Muscle layer of duodenum (tissue), 2 donors: ENCODE measurements at regions not wholly inside any gene's neighbourhood (a gene's known extent, or its start where the extent isn't known, plus 50 kb on each side); places are given as distances from the start of the nearest gene placed in this dataset.

Source experiments
- H3K27ac ChIP-seq: one replicate; pipeline ENCODE4 v1.7.0; 2013; ENCODE audit warnings: mild to moderate bottlenecking, low read length
- H3K27me3 ChIP-seq: one replicate; pipeline ENCODE4 v1.7.0; 2013; ENCODE audit warnings: low read depth, mild to moderate bottlenecking, control low read depth, low read length
- H3K36me3 ChIP-seq, 2 donors: one replicate each; pipeline ENCODE4 v1.7.0; 2013; ENCODE audit warnings: low read length in 2 of 2, control low read depth in 1 of 2, mild to moderate bottlenecking in 1 of 2; ENCODE audit not compliant: insufficient read depth in 2 of 2, control insufficient read depth in 1 of 2
- H3K4me1 ChIP-seq, 2 donors: one replicate each; pipeline ENCODE4 v1.7.0; 2013; ENCODE audit warnings: low read length in 2 of 2, mild to moderate bottlenecking in 2 of 2, control low read depth in 1 of 2, moderate library complexity in 1 of 2; ENCODE audit not compliant: insufficient read depth in 2 of 2, control insufficient read depth in 1 of 2
- H3K4me3 ChIP-seq, 2 donors: one replicate each; pipeline ENCODE4 v1.7.0; 2013; ENCODE audit warnings: low read length in 2 of 2, low read depth in 1 of 2, mild to moderate bottlenecking in 1 of 2
- H3K9me3 ChIP-seq, 2 donors: one replicate each; pipeline ENCODE4 v1.7.0; 2013; ENCODE audit warnings: low read length in 2 of 2, control low read depth in 1 of 2, mild to moderate bottlenecking in 1 of 2; ENCODE audit not compliant: control insufficient read depth in 1 of 2
- donor health status: healthy.

- Histone ChIP-seq H3K27me3 (no peaks in the 10 kb centered on the region), H3K4me3 (no peak overlapping the region), H3K27ac (no peak overlapping the region), H3K36me3 (no peaks in the 10 kb centered on the region), H3K4me1 (no peaks in the 10 kb centered on the region), H3K9me3 (no peaks in the 10 kb centered on the region)
These were observed 70.3 kb upstream of the GALNT15 start for GRCh38 chr3:16104156-16104555.

GRCh38 chr3:16106050-16106449, 68.4 kb upstream of the GALNT15 start:
- H3K4me1 ChIP-seq: no peaks in the 10 kb centered on the region
- H3K4me3 ChIP-seq: no peak overlapping the region
- no peaks in the 10 kb centered on the region for H3K9me3 ChIP-seq
- no peak overlapping the region for H3K27ac ChIP-seq
- no peaks in the 10 kb centered on the region for H3K27me3 ChIP-seq
- no peaks in the 10 kb centered on the region for H3K36me3 ChIP-seq

GRCh38 chr3:16108424-16108823, 66.1 kb upstream of the GALNT15 start:
- Histone ChIP-seq H3K4me1 (no peaks in the 10 kb centered on the region), H3K36me3 (no peaks in the 10 kb centered on the region), H3K4me3 (no peak overlapping the region), H3K9me3 (no peaks in the 10 kb centered on the region), H3K27me3 (no peaks in the 10 kb centered on the region), H3K27ac (no peak overlapping the region)

GRCh38 chr3:16109929-16110328, 64.6 kb upstream of the GALNT15 start:
- Histone ChIP-seq H3K4me1 (no peaks in the 10 kb centered on the region), H3K27ac (no peak overlapping the region), H3K36me3 (no peaks in the 10 kb centered on the region), H3K27me3 (no peaks in the 10 kb centered on the region), H3K9me3 (no peaks in the 10 kb centered on the region), H3K4me3 (no peak overlapping the region)

- no peak overlapping the region for H3K27ac ChIP-seq
- H3K4me1 ChIP-seq: no peaks in the 10 kb centered on the region
These were observed 61.5 kb upstream of the GALNT15 start for GRCh38 chr3:16112910-16113504.

GRCh38 chr3:16113704-16114103, 60.8 kb upstream of the GALNT15 start:
- Histone ChIP-seq H3K27me3 (no peaks in the 10 kb centered on the region), H3K36me3 (no peaks in the 10 kb centered on the region), H3K4me3 (no peak overlapping the region), H3K9me3 (no peaks in the 10 kb centered on the region), H3K4me1 (no peaks in the 10 kb centered on the region), H3K27ac (no peak overlapping the region)

More at GRCh38 chr3:16112910-16113504, 61.5 kb upstream of the GALNT15 start:
- H3K36me3 ChIP-seq: no peaks in the 10 kb centered on the region
- H3K9me3 ChIP-seq: no peaks in the 10 kb centered on the region
- no peaks in the 10 kb centered on the region for H3K27me3 ChIP-seq
- H3K4me3 ChIP-seq: no peak overlapping the region

GRCh38 chr3:16114429-16114828, 60.1 kb upstream of the GALNT15 start:
- H3K27ac ChIP-seq: no peak overlapping the region
- H3K4me1 ChIP-seq: no peaks in the 10 kb centered on the region
- H3K4me3 ChIP-seq: no peak overlapping the region
- no peaks in the 10 kb centered on the region for H3K27me3 ChIP-seq
- H3K36me3 ChIP-seq: no peaks in the 10 kb centered on the region
- no peaks in the 10 kb centered on the region for H3K9me3 ChIP-seq

GRCh38 chr3:16114930-16115329, 59.5 kb upstream of the GALNT15 start:
- Histone ChIP-seq H3K4me1 (no peaks in the 10 kb centered on the region), H3K4me3 (no peak overlapping the region), H3K9me3 (no peaks in the 10 kb centered on the region), H3K27me3 (no peaks in the 10 kb centered on the region), H3K27ac (no peak overlapping the region), H3K36me3 (no peaks in the 10 kb centered on the region)

- Histone ChIP-seq H3K4me1 (no peaks in the 10 kb centered on the region), H3K4me3 (no peak overlapping the region), H3K9me3 (no peaks in the 10 kb centered on the region), H3K27me3 (no peaks in the 10 kb centered on the region), H3K36me3 (no peaks in the 10 kb centered on the region), H3K27ac (no peak overlapping the region)
These were observed 56.1 kb upstream of the GALNT15 start for GRCh38 chr3:16118396-16118795.

GRCh38 chr3:16119887-16120286, 54.6 kb upstream of the GALNT15 start:
- Histone ChIP-seq H3K36me3 (no peaks in the 10 kb centered on the region), H3K9me3 (no peaks in the 10 kb centered on the region), H3K27ac (no peak overlapping the region), H3K27me3 (no peaks in the 10 kb centered on the region), H3K4me3 (no peak overlapping the region), H3K4me1 (no peaks in the 10 kb centered on the region)

GRCh38 chr3:16121391-16121790, 53.1 kb upstream of the GALNT15 start:
- Histone ChIP-seq H3K4me3 (no peak overlapping the region), H3K27me3 (no peaks in the 10 kb centered on the region), H3K9me3 (no peaks in the 10 kb centered on the region), H3K36me3 (no peaks in the 10 kb centered on the region), H3K27ac (no peak overlapping the region), H3K4me1 (no peaks in the 10 kb centered on the region)

- no peaks in the 10 kb centered on the region for H3K27me3 ChIP-seq
- H3K27ac ChIP-seq: no peak overlapping the region
- H3K9me3 ChIP-seq: no peaks in the 10 kb centered on the region
- H3K36me3 ChIP-seq: no peaks in the 10 kb centered on the region
- no peaks in the 10 kb centered on the region for H3K4me1 ChIP-seq
- H3K4me3 ChIP-seq: no peak overlapping the region
These were observed 52.3 kb upstream of the GALNT15 start for GRCh38 chr3:16122155-16122554.
